GM12878 (cell line): ENCODE measurements at regions not wholly inside any gene's neighbourhood (a gene's known extent, or its start where the extent isn't known, plus 50 kb on each side); places are given as distances from the start of the nearest gene placed in this dataset.

Experiments
- ATAC-seq: fragments of 200-7000 bp; cut with Tn5 transposase; 3 replicates; pipeline ENCODE4 v1.9.1; 2020; ENCODE audit warnings: mild to moderate bottlenecking, moderate library complexity
- BruUV-seq: library from RNA; stranded (reverse); fragments of 400-500 nt; replicated peaks from 2 replicates; lab custom pipeline; 2021; lab: Mats Ljungman, UMichigan
- CTCF ChIA-PET: fragments of 300-600 bp; sonication (Branson Sonifier 250); formaldehyde crosslinking; extraction: SDS; loops from one replicate; lab custom pipeline; 2021; ENCODE audit warnings: inconsistent platforms; lab: Yijun Ruan, JAX
- POLR2A ChIA-PET: fragments of 350-600 bp; formaldehyde crosslinking; extraction: SDS; loops from one replicate; lab custom pipeline; 2021; ENCODE audit warnings: inconsistent platforms; lab: Charles Lee
- RAD21 ChIA-PET: fragments of 300-600 bp; sonication (Branson Sonifier 250); formaldehyde crosslinking; loops from one replicate; lab custom pipeline; 2023; ENCODE audit warnings: antibody characterized with exemption; ENCODE audit not compliant: unreplicated experiment; lab: Charles Lee
- SMC1A ChIA-PET: fragments of 300-600 bp; sonication (Branson Sonifier 250); formaldehyde crosslinking; loops from one replicate; lab custom pipeline; 2023; ENCODE audit not compliant: unreplicated experiment, uncharacterized antibody; lab: Charles Lee
- DNase-seq: peaks from one replicate; pipeline ENCODE4 v3.0.0-alpha.2; 2011; ENCODE audit warnings: low read depth, low spot score
- FAIRE-seq: peaks from 3 replicates; lab custom pipeline; 2011; peaks lifted over from hg19 to GRCh38; lab: Jason Lieb, UNC
- H2AFZ ChIP-seq: 2 replicates; pipeline ENCODE4 v1.6.0; 2011; ENCODE audit warnings: low read depth, low read length, control low read depth; ENCODE audit not compliant: control insufficient read depth
- H3K27ac ChIP-seq: 2 replicates; pipeline ENCODE4 v1.5.1; 2011; ENCODE audit warnings: control low read depth; ENCODE audit not compliant: control insufficient read depth, insufficient read depth
- H3K27me3 ChIP-seq, 2 experiments: replicated peaks in 1 of 2; 2 replicates each; pipeline versions ENCODE4 v1.6.0 to v1.6.1; 2011; ENCODE audit warnings: low read length in 1 of 2; ENCODE audit not compliant: control insufficient read depth in 2 of 2, insufficient read depth in 2 of 2
- H3K36me3 ChIP-seq, 2 experiments: 2 replicates each; pipeline ENCODE4 v1.5.1; 2011; ENCODE audit warnings: low read length in 1 of 2; ENCODE audit not compliant: control insufficient read depth in 2 of 2, insufficient read depth in 2 of 2
- H3K4me1 ChIP-seq: 2 replicates; pipeline ENCODE4 v1.6.1; 2011; ENCODE audit warnings: mild to moderate bottlenecking, low read length, moderate library complexity, mixed read lengths; ENCODE audit not compliant: control insufficient read depth, insufficient read depth
- H3K4me2 ChIP-seq: 2 replicates; pipeline ENCODE4 v1.6.0; 2011; ENCODE audit warnings: control low read depth; ENCODE audit not compliant: control insufficient read depth, insufficient read depth
- H3K4me3 ChIP-seq: fragments of 200-600 bp; sonication (generic); 2 replicates; pipeline ENCODE4 v1.5.1; 2016
- H3K79me2 ChIP-seq: 2 replicates; pipeline ENCODE4 v1.6.0; 2011; ENCODE audit warnings: low read length; ENCODE audit not compliant: control insufficient read depth, insufficient read depth
- H3K9ac ChIP-seq: 2 replicates; pipeline ENCODE4 v1.8.0; 2011; ENCODE audit warnings: low read length, control low read depth, mixed read lengths; ENCODE audit not compliant: control insufficient read depth, insufficient read depth
- H3K9me3 ChIP-seq: replicated peaks from 3 replicates; pipeline ENCODE4 v1.5.1; 2011; ENCODE audit warnings: mild to moderate bottlenecking, low read length; ENCODE audit not compliant: control insufficient read depth, insufficient read depth
- H4K20me1 ChIP-seq: 2 replicates; pipeline ENCODE4 v1.6.0; 2011; ENCODE audit not compliant: control insufficient read depth, insufficient read depth
- CREM ChIP-seq: IDR thresholded peaks from 2 replicates; pipeline ENCODE4 v1.6.1; 2014; ENCODE audit warnings: antibody characterized with exemption, low read depth
- EP300 ChIP-seq, 2 experiments: fragments of 150-350 bp in 1 of 2; IDR thresholded peaks; 2 replicates each; pipeline ENCODE4 v1.6.1; 2011 to 2012; ENCODE audit warnings: low read depth in 2 of 2, low read length in 2 of 2, borderline replicate concordance in 1 of 2, improper control_type of control experiment in 1 of 2, inconsistent platforms in 1 of 2; ENCODE audit not compliant: control insufficient read depth in 1 of 2
- GABPA ChIP-seq: IDR thresholded peaks from 2 replicates; pipeline ENCODE4 v1.6.1; 2014; ENCODE audit warnings: antibody characterized with exemption, low read depth, mild to moderate bottlenecking, inconsistent platforms
- JUND ChIP-seq: IDR thresholded peaks from 2 replicates; pipeline ENCODE4 v1.6.1; 2012; ENCODE audit warnings: low read depth, mild to moderate bottlenecking, low read length, improper control_type of control experiment, moderate library complexity
- NFIC ChIP-seq: IDR thresholded peaks from 2 replicates; pipeline ENCODE4 v1.6.1; 2012; ENCODE audit warnings: low read depth, mild to moderate bottlenecking, inconsistent platforms, low read length, moderate library complexity
- NFXL1 ChIP-seq: fragments of 450-650 bp; IDR thresholded peaks from 2 replicates; pipeline ENCODE4 v1.6.1; 2017; ENCODE audit warnings: antibody characterized with exemption, mild to moderate bottlenecking, borderline replicate concordance
- POLR2A ChIP-seq: IDR thresholded peaks from 2 replicates; pipeline ENCODE4 v1.6.1; 2011; ENCODE audit warnings: low read depth, mild to moderate bottlenecking, low read length
- POU2F2 ChIP-seq: IDR thresholded peaks from 3 replicates; pipeline ENCODE4 v1.6.1; 2011; ENCODE audit warnings: low read depth, mild to moderate bottlenecking, low read length, borderline replicate concordance
- RAD51 ChIP-seq: fragments of 450-650 bp; IDR thresholded peaks from 2 replicates; pipeline ENCODE4 v1.6.1; 2016; ENCODE audit warnings: moderate library complexity, mild to moderate bottlenecking, inconsistent platforms
- RELA ChIP-seq: fragments of 450-650 bp; IDR thresholded peaks from 2 replicates; pipeline ENCODE4 v1.8.0; 2014; ENCODE audit warnings: borderline replicate concordance; ENCODE audit not compliant: partially characterized antibody
- SIN3A ChIP-seq: IDR thresholded peaks from 2 replicates; pipeline ENCODE4 v1.6.1; 2012; ENCODE audit warnings: low read depth, low read length, improper control_type of control experiment
- SMARCA5 ChIP-seq: fragments of 450-650 bp; IDR thresholded peaks from 2 replicates; pipeline ENCODE4 v1.6.1; 2017; ENCODE audit warnings: mild to moderate bottlenecking
- YBX1 ChIP-seq: fragments of 450-650 bp; IDR thresholded peaks from 2 replicates; pipeline ENCODE4 v1.6.1; 2016; ENCODE audit warnings: antibody characterized with exemption
- WGBS: methylation state at CpG from one replicate; pipeline ENCODE4 v1.1.6; 2016; ENCODE audit warnings: low lambda C conversion rate; ENCODE audit not compliant: insufficient replicate concordance, insufficient coverage; ENCODE audit errors: missing lambda C conversion rate; 5-methylcytosine and 5-hydroxymethylcytosine counted together
- in situ Hi-C: fragments of 300-500 bp; cut with MboI; formaldehyde crosslinking; loops from 9 replicates; pipeline ENCODE4 v1.14.3; 2018; ENCODE audit warnings: mixed read lengths
- intact Hi-C: fragments of 100-400 bp; cut with micrococcal nuclease; formaldehyde crosslinking; loops from one replicate; pipeline ENCODE4 v1.14.2; 2022; ENCODE audit not compliant: unreplicated experiment
- TF ChIP-seq, protein P1 (sequence below): fragments of 450-650 bp; IDR thresholded peaks from 2 replicates; pipeline ENCODE4 v1.6.1; 2018; ENCODE audit warnings: mild to moderate bottlenecking, low read depth, moderate library complexity; ENCODE audit not compliant: partially characterized antibody
- TF ChIP-seq, protein P2 (sequence below): IDR thresholded peaks from 2 replicates; pipeline ENCODE4 v1.6.1; 2012; ENCODE audit warnings: low read length, inconsistent platforms
- TF ChIP-seq, protein P3 (sequence below): fragments of 450-650 bp; formaldehyde crosslinking; IDR thresholded peaks from 2 replicates; pipeline ENCODE4 v1.5.0; 2022; ENCODE audit warnings: mild to moderate bottlenecking, missing genetic modification characterization

DNA sequence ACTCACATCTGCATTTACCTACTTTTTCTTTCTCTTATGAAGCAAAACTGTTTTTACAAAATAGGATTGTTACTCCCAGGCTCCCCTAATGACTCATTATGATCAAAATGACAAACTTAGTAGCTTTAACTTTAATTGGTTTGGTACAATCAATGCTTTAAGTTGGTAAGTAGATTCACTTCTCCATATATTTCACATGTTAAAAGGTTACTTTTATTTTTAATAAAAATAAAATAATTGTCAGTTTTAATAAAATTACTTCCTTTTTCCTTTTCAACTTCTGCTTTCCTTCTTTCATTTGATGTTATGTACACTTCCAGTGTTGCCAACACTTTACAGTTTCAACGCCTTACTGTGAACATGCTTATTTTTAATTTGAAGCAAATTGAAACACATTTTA lies 477.6 kb downstream of the SETD4 start:
- WGBS: 0% methylated on average over 1 of the region's 1 CpG
- ChIA-PET POLR2A (no interaction called here), RAD21 (no interaction called here), SMC1A (no interaction called here), CTCF (no interaction called here)
- H2AFZ ChIP-seq: no peak overlapping the region
- H3K9ac ChIP-seq: no peak overlapping the region
- H3K27ac ChIP-seq: no peak overlapping the region
- H3K4me3 ChIP-seq: no peak overlapping the region
- H3K4me1 ChIP-seq: no peaks in the 10 kb centered on the region
- intact Hi-C loops: no loop called here
- H3K36me3 ChIP-seq: no peaks in the 10 kb centered on the region
- no peaks in the 10 kb centered on the region for H3K27me3 ChIP-seq
- BruUV-seq: no TSS peak
- no peaks in the 10 kb centered on the region for H4K20me1 ChIP-seq
- FAIRE-seq: no peak
- TF ChIP-seq POLR2A (no peak), YBX1 (no peak), NFIC (no peak), POU2F2 (no peak), JUND (no peak), SMARCA5 (no peak), RAD51 (no peak), EP300 (IDR thresholded peaks at IDR 0.05; ENCODE audit: borderline replicate concordance in 1 of 2, control insufficient read depth in 1 of 2, low read depth in 2 of 2, low read length in 2 of 2) (no peak), RELA (no peak), CREM (no peak), NFXL1 (no peak), SIN3A (no peak), GABPA (no peak)
- TF ChIP-seq, protein P1, sequence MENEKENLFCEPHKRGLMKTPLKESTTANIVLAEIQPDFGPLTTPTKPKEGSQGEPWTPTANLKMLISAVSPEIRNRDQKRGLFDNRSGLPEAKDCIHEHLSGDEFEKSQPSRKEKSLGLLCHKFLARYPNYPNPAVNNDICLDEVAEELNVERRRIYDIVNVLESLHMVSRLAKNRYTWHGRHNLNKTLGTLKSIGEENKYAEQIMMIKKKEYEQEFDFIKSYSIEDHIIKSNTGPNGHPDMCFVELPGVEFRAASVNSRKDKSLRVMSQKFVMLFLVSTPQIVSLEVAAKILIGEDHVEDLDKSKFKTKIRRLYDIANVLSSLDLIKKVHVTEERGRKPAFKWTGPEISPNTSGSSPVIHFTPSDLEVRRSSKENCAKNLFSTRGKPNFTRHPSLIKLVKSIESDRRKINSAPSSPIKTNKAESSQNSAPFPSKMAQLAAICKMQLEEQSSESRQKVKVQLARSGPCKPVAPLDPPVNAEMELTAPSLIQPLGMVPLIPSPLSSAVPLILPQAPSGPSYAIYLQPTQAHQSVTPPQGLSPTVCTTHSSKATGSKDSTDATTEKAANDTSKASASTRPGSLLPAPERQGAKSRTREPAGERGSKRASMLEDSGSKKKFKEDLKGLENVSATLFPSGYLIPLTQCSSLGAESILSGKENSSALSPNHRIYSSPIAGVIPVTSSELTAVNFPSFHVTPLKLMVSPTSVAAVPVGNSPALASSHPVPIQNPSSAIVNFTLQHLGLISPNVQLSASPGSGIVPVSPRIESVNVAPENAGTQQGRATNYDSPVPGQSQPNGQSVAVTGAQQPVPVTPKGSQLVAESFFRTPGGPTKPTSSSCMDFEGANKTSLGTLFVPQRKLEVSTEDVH: no peak
- TF ChIP-seq, protein P2, sequence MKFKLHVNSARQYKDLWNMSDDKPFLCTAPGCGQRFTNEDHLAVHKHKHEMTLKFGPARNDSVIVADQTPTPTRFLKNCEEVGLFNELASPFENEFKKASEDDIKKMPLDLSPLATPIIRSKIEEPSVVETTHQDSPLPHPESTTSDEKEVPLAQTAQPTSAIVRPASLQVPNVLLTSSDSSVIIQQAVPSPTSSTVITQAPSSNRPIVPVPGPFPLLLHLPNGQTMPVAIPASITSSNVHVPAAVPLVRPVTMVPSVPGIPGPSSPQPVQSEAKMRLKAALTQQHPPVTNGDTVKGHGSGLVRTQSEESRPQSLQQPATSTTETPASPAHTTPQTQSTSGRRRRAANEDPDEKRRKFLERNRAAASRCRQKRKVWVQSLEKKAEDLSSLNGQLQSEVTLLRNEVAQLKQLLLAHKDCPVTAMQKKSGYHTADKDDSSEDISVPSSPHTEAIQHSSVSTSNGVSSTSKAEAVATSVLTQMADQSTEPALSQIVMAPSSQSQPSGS: no peak
- TF ChIP-seq, protein P3, sequence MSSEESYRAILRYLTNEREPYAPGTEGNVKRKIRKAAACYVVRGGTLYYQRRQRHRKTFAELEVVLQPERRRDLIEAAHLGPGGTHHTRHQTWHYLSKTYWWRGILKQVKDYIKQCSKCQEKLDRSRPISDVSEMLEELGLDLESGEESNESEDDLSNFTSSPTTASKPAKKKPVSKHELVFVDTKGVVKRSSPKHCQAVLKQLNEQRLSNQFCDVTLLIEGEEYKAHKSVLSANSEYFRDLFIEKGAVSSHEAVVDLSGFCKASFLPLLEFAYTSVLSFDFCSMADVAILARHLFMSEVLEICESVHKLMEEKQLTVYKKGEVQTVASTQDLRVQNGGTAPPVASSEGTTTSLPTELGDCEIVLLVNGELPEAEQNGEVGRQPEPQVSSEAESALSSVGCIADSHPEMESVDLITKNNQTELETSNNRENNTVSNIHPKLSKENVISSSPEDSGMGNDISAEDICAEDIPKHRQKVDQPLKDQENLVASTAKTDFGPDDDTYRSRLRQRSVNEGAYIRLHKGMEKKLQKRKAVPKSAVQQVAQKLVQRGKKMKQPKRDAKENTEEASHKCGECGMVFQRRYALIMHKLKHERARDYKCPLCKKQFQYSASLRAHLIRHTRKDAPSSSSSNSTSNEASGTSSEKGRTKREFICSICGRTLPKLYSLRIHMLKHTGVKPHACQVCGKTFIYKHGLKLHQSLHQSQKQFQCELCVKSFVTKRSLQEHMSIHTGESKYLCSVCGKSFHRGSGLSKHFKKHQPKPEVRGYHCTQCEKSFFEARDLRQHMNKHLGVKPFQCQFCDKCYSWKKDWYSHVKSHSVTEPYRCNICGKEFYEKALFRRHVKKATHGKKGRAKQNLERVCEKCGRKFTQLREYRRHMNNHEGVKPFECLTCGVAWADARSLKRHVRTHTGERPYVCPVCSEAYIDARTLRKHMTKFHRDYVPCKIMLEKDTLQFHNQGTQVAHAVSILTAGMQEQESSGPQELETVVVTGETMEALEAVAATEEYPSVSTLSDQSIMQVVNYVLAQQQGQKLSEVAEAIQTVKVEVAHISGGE (CRISPR knock-in tag): no peak
- H3K79me2 ChIP-seq: no peaks in the 10 kb centered on the region
- DNase-seq: no peak
- in situ Hi-C loops: no loop called here
- no peak overlapping the region for H3K4me2 ChIP-seq
- no peak for ATAC-seq
- no peaks in the 10 kb centered on the region for H3K9me3 ChIP-seq
